Kasumi-1 (cell line): ENCODE measurements at regions not wholly inside any gene's neighbourhood (a gene's known extent, or its start where the extent isn't known, plus 50 kb on each side); places are given as distances from the start of the nearest gene placed in this dataset.
"Not testable (repeated sequence)": the region's sequence is repeated elsewhere in the genome, so short reads cannot be mapped to it uniquely, and the experiment has no call there.

Source experiments
- DNase-seq, 2 experiments: peaks; one replicate each; lab custom pipeline; 2025; lab: John Stamatoyannopoulos, UW

GRCh38 chr9:104269996-104270963, 176.2 kb downstream of the SMC2 start:
- no peak for DNase-seq

- no peak for DNase-seq
Measured at GRCh38 chr9:104276709-104277245, 182.7 kb downstream of the SMC2 start.

- DNase-seq, result no peak
Measured at GRCh38 chr9:104278929-104279496, 184.9 kb downstream of the SMC2 start.

DNA sequence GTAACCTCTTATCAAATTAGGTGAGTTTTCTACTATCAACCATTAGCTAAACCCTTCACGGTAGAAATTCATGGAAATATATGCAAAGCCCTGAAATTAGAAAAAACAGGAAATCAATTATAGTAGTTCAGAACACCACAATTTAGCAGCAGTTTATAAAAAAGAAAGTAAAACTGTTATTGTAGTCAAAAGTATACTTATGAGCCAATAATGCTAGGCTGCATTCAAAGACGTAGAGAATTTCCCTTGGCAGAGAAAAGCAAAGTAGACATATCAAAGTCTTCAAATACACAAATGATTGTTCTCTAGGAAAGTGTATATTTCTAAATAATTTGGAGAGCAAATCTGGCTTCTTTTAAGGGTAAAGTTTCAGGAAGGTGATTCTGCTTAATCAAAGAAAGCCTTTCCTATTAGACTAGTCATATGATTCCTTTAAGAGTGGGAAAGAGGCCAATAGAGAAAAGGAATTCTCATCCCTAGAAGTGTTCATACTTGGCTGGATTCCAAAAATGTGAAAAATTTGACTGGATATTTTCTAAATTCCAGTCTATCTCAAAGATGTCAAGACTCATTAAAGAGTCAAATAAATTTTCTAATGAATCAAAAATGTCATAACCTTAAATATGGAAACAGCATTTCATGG, 185.5 kb downstream of the SMC2 start:
- no peak for DNase-seq

DNA sequence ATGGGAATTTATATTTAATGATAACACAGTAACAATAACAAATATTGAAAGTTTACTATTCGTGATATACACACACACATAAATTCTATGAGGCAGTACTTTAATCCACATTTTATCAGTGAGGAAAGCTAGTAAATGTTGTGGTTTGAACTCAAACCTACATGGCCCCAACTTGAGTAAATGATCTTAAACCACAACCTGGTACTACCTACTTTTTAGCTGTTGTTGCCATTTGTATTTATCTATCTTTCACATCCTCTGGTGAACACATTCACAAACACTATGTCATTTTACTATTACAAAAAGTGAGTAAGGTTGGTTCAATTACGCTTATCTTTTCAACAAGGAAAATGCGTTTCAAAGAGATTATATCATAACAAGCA, 186.1 kb downstream of the SMC2 start:
- DNase-seq, result no peak

DNA sequence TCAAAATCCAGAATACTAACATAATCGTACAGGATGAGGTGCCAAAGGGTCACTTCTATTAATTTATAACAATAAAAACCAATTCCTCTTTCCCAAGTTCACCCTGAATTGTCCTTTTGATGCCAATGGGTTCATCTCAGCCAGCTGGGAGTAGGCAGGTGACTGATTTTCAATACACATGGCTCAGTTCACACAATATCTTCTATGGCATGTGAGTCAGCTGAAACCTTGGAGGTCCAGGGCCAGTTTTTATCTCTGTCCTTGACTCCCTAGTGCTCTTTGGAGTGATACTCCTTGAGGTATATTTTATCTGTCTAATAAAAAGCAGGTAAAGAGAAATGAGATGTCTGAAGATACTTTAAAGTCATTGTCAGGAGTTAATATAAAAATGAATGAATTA, 186.6 kb downstream of the SMC2 start:
- DNase-seq, result no peak

DNA sequence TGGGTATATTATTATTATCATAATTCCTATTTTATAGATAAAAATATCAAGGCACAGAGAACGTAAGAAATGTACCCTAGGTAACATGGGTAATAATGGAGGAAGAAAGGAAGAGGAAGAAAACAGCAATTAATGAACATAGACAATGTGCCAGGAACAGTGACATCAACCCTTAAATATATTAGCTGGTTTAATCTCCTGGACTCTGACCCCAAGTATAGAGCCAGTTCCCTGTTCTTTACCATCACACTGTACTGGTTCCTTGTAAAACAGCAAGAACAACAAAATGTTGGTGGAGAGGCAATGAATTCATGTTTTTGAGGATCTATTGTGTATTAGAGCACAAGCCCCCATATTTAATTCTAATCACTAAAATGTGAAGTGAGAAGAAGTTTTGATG, 192.1 kb downstream of the SMC2 start:
- no peak for DNase-seq

DNA sequence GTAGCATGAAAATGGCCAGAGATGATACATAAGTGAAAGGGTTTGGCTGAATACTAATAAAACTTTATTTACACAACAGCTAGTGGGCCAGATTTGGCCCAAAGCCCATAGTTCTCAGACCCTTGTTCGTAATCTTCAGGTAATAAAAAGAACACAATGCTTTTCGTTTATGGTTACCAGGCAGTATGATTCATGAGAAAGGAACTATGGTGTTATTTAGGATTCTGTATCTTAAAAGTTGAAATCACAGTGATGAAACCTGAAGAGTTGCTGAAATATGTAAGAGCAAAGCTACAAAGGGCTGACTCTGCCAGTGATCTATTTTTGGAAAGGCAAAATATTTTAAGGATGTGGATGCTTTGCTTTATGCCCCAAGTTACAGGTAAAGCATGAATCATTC, 192.7 kb downstream of the SMC2 start:
- DNase-seq, result no peak

GRCh38 chr9:104287253-104287878, 193.3 kb downstream of the SMC2 start:
- no peak for DNase-seq

- no peak for DNase-seq
Measured at GRCh38 chr9:104293877-104294276, 199.8 kb downstream of the SMC2 start.

DNA sequence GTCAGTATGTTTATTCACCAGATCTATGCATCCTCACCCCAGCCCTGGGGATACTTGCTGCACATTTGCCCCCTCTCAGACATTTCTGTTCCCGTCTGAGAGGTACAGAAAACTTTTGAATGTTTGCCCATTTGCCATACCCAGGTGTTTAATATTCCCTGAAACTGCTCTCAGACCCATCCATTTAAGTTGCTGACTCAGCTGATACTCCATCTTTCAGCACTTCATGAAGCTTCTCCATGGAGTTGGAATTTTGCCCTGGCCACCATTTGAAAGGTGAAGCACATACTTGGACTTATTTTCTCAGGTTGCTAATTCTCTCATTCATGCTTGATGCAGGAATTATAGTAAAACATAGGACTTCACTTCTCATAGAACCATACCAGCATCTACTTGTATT, 203.9 kb upstream of the OR13F1 start:
- DNase-seq, result no peak

DNA sequence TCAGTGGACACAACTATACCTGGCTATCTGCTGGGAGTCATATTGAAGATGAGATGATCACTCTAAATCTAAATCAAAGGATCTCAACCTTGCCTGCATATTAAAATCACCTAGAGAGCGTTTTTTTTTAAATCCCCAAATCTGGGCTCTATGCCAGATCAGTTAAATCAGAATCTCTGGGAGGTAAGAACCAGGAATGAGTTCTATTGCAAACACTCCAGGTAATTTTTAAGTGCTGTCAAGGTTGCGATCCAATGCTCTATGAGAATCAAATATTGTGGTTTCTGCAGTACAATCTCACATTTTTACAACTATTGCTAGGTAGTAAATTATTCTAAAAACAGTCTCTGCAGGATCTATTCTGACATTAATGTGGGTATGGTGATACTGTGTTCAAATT, 202.3 kb upstream of the OR13F1 start:
- no peak for DNase-seq

GRCh38 chr9:104302775-104303174, 201.3 kb upstream of the OR13F1 start:
- no peak for DNase-seq

GRCh38 chr9:104304925-104305324, 199.1 kb upstream of the OR13F1 start:
- DNase-seq, result no peak

GRCh38 chr9:104313396-104314110, 190.5 kb upstream of the OR13F1 start:
- DNase-seq, result no peak

DNA sequence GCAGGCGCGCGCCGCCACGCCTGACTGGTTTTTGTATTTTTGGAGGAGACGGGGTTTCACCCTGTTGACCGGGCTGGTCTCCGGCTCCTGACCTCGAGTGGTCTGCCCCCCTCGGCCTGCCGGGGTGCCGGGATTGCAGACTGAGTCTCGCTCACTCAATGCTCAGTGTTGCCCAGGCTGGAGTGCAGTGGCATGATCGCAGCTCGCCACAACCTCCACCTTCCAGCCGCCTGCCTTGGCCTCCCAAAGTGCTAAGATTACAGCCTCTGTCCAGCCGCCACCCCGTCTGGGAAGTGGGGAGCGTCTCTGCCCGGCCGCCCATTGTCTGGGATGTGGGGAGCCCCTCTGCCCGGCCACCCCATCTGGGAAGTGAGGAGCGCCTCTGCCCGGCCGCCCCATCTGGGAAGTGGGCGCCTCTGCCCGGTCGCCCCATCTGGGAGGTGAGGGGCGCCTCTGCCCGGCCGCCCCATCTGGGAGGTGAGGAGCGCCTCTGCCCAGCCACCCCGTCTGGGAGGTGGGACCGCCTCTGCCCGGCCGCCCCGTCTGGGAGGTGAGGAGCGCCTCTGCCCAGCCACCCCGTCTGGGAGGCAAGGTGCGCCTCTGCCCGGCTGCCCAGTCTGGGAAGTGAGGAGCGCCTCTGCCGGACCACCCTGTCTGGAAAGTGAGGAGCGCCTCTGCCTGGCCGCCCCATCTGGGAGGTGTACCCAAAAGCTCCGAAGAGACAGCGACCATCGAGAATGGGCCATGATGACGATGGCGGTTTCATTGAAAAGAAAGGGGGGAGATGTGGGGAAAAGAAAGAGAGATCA, 187.7 kb upstream of the OR13F1 start:
- DNase-seq, result not testable (repeated sequence)

- DNase-seq, result no peak
Measured at GRCh38 chr9:104319198-104319597, 184.9 kb upstream of the OR13F1 start.

- DNase-seq, result no peak
Measured at GRCh38 chr9:104319685-104320084, 184.4 kb upstream of the OR13F1 start.

- no peak for DNase-seq
Measured at GRCh38 chr9:104322596-104322995, 181.5 kb upstream of the OR13F1 start.

DNA sequence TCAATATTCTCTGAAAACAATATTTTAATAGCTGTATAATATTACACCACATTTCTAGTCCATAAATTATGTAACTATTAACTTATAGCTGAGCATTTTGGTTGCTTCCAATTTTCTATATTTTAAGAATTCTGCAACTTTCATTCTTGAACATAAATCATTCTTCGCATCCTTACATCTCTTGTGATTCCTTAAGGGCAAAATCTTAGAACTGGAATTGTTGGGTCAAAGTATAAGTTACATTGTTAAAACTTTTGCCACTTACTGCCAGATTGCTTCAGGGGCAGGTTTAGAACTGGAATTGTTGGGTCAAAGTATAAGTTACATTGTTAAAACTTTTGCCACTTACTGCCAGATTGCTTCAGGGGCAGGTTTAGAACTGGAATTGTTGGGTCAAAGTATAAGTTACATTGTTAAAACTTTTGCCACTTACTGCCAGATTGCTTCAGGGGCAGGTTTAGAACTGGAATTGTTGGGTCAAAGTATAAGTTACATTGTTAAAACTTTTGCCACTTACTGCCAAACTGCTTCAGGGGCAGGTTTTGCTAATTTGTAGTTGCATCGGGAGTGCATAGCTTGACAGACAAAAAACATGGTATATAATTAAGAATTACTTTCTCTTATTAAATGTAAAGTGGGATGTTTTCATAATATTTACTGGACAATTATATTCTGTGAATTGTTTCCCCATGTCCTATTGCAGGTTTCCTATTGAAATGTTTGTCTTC, 179.9 kb upstream of the OR13F1 start:
- DNase-seq, result not testable (repeated sequence)
